ENCODE measurements at regions not wholly inside any gene's neighbourhood (a gene's known extent, or its start where the extent isn't known, plus 50 kb on each side); places are given as distances from the start of the nearest gene placed in this dataset.

DNA sequence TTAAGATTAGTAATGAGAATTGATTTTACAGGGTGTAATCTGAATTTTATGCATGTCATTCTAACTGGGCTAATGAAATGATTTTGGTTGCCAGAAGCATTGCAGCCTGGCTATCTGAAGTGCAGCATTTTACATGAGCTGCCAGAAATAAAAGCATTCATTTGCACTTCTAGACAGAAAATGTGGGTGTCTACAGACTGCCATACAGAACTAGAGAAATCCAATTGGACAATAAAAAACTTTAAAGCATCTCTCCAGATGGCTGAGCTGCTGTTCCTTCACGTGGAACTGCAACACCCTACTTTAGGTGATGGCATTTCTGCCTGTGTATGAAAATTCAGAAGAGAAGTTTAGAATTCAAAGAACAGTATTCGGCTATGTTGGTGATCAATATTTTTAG lies 450.1 kb upstream of the SLITRK1 start:
- Mint-ChIP-seq H3K27me3 (ENCODE audit: insufficient read depth, low read depth) (no peaks in the 10 kb centered on the region), H3K27ac (no peak overlapping the region), H3K4me1 (peaks cover 9% of the 10 kb centered on the region), H3K4me3 (no peak overlapping the region), H3K36me3 (no peaks in the 10 kb centered on the region), H3K9me3 (no peaks in the 10 kb centered on the region)
- no peaks in the 10 kb centered on the region for H3K79me2 ChIP-seq (ENCODE audit: low read depth)
- H3K27ac ChIP-seq, result no peak overlapping the region
- no peak overlapping the region for H3K4me2 ChIP-seq
- no peaks in the 10 kb centered on the region for H3K9me3 ChIP-seq (ENCODE audit: low read depth)
- H2AFZ ChIP-seq (replicated peaks), result peak overlapping the region; percentile 18
- DNase-seq (ENCODE audit: low spot score), result no peak
- H3K36me3 ChIP-seq, result no peaks in the 10 kb centered on the region
- TF ChIP-seq, protein P1, sequence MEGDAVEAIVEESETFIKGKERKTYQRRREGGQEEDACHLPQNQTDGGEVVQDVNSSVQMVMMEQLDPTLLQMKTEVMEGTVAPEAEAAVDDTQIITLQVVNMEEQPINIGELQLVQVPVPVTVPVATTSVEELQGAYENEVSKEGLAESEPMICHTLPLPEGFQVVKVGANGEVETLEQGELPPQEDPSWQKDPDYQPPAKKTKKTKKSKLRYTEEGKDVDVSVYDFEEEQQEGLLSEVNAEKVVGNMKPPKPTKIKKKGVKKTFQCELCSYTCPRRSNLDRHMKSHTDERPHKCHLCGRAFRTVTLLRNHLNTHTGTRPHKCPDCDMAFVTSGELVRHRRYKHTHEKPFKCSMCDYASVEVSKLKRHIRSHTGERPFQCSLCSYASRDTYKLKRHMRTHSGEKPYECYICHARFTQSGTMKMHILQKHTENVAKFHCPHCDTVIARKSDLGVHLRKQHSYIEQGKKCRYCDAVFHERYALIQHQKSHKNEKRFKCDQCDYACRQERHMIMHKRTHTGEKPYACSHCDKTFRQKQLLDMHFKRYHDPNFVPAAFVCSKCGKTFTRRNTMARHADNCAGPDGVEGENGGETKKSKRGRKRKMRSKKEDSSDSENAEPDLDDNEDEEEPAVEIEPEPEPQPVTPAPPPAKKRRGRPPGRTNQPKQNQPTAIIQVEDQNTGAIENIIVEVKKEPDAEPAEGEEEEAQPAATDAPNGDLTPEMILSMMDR (IDR thresholded peaks at IDR 0.05), result no peak
- no peak for TF ChIP-seq EZH2 (IDR thresholded peaks at IDR 0.05)
- TF ChIP-seq EZH2phosphoT487 (IDR thresholded peaks at IDR 0.05), result no peak
- no peaks in the 10 kb centered on the region for H4K20me1 ChIP-seq (ENCODE audit: low read depth)
- no peaks in the 10 kb centered on the region for H3K4me1 ChIP-seq
- H3K4me3 ChIP-seq, result no peak overlapping the region
- H3F3A ChIP-seq (ENCODE audit: low read depth), result no peaks in the 10 kb centered on the region
- H3K9ac ChIP-seq, result no peak overlapping the region
- no peaks in the 10 kb centered on the region for H3K27me3 ChIP-seq

DNA sequence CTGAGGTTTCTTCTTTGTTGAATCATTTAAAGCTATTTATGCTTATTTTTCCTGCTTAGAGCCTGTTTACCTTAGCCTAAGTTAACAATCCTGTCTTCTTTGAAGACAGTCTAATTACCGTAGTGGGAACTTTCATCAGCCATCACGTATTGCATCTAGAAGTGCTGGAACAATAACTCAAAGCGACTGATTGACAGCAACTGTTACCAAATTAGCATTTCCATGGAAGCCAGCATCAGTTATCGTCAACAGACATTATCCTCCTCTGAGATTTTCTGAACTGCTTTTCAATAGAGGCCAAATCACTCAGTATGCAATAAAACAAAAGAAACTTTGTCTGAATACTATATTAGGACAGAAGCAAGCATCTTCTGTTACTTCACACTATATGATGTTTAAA lies 433.3 kb upstream of the SLITRK1 start:
- Histone ChIP-seq H3K4me2 (peak overlapping the region; percentile 54), H4K20me1 (ENCODE audit: low read depth) (no peaks in the 10 kb centered on the region), H3F3A (ENCODE audit: low read depth) (no peaks in the 10 kb centered on the region), H3K27ac (no peak overlapping the region), H3K9ac (no peak overlapping the region), H3K9me3 (ENCODE audit: low read depth) (no peaks in the 10 kb centered on the region), H2AFZ (replicated peaks) (peak overlapping the region; percentile 43), H3K4me3 (no peak overlapping the region), H3K27me3 (no peaks in the 10 kb centered on the region), H3K36me3 (no peaks in the 10 kb centered on the region), H3K79me2 (ENCODE audit: low read depth) (no peaks in the 10 kb centered on the region), H3K4me1 (peaks cover 17% of the 10 kb centered on the region)
- peak; percentile 48 for DNase-seq (ENCODE audit: low spot score)
- Mint-ChIP-seq H3K36me3 (peaks cover 2% of the 10 kb centered on the region), H3K27me3 (ENCODE audit: insufficient read depth, low read depth) (no peaks in the 10 kb centered on the region), H3K4me3 (peak overlapping the region; percentile 19), H3K27ac (peak overlapping the region; percentile 60), H3K9me3 (peaks cover 5% of the 10 kb centered on the region), H3K4me1 (peaks cover 20% of the 10 kb centered on the region)
- TF ChIP-seq, protein P1 (IDR thresholded peaks at IDR 0.05), result no peak
- TF ChIP-seq EZH2 (IDR thresholded peaks at IDR 0.05) (no peak), EZH2phosphoT487 (IDR thresholded peaks at IDR 0.05) (no peak)

- H3K79me2 ChIP-seq (ENCODE audit: low read depth), result no peaks in the 10 kb centered on the region
- Mint-ChIP-seq H3K36me3 (no peaks in the 10 kb centered on the region), H3K4me3 (no peak overlapping the region), H3K9me3 (no peaks in the 10 kb centered on the region), H3K4me1 (no peaks in the 10 kb centered on the region), H3K27ac (no peak overlapping the region), H3K27me3 (ENCODE audit: insufficient read depth, low read depth) (peaks cover 2% of the 10 kb centered on the region)
- H4K20me1 ChIP-seq (ENCODE audit: low read depth), result no peaks in the 10 kb centered on the region
- no peaks in the 10 kb centered on the region for H3K4me1 ChIP-seq
- H2AFZ ChIP-seq (replicated peaks), result no peak overlapping the region
- H3K27ac ChIP-seq, result no peak overlapping the region
- no peak overlapping the region for H3K9ac ChIP-seq
- H3F3A ChIP-seq (ENCODE audit: low read depth), result no peaks in the 10 kb centered on the region
- H3K27me3 ChIP-seq, result no peaks in the 10 kb centered on the region
- H3K36me3 ChIP-seq, result no peaks in the 10 kb centered on the region
- no peak overlapping the region for H3K4me2 ChIP-seq
- TF ChIP-seq EZH2 (IDR thresholded peaks at IDR 0.05) (no peak), EZH2phosphoT487 (IDR thresholded peaks at IDR 0.05) (no peak)
- TF ChIP-seq, protein P1 (IDR thresholded peaks at IDR 0.05), result no peak
- no peaks in the 10 kb centered on the region for H3K9me3 ChIP-seq (ENCODE audit: low read depth)
- H3K4me3 ChIP-seq, result no peak overlapping the region
- DNase-seq (ENCODE audit: low spot score), result no peak
Measured at GRCh38 chr13:84303035-84303434, 420.8 kb upstream of the SLITRK1 start.
